ENCODE measurements at regions not wholly inside any gene's neighbourhood (a gene's known extent, or its start where the extent isn't known, plus 50 kb on each side); places are given as distances from the start of the nearest gene placed in this dataset.
A peak's percentile ranks its signal among the peaks of the same experiment; 100 is the strongest.

GRCh38 chr2:8281234-8281633 lies 400.6 kb upstream of the ID2 start:
- DNase-seq: no peak

GRCh38 chr2:8281950-8282857 lies 399.7 kb upstream of the ID2 start:
- no peak for DNase-seq

DNA sequence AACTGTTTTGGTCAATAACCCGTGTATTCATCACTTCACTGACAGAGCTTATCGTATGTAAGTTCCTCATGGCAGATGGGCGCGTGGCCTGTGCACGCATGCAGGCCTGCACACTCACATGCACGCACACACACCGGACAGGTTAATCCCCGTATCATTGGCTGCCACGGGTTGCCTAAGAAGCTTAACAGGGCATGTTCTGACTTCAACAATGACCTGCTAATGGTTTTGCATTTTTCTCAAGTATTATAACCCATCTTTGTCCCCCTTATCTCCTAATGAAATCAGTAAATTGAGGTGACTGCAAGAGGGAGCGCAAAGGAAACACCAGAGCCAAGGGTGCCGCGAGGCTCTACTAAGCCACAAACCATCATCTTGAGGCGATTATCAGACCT lies 399.0 kb upstream of the ID2 start:
- DNase-seq: no peak

- no peak for DNase-seq
Measured at GRCh38 chr2:8285081-8285480, 396.8 kb upstream of the ID2 start.

DNA sequence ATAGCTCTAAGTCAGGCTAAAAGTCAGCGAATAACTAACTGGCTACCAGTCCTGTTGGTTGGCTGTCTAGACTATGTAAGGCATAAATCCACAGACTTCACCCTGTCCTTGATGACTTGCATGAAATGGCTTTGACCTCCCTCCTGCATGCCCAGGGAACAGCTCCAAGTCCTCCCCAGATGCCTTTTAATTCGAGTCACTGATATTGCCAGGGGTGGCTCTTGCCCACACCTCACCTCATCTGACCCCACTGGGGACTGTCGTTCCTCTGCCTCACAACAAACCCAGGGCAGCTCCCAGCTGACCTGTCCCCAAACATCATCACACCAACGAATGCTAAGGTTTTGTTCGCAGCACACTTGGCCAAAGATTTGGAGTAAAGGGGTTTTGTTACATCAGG lies 396.0 kb upstream of the ID2 start:
- DNase-seq: no peak

DNA sequence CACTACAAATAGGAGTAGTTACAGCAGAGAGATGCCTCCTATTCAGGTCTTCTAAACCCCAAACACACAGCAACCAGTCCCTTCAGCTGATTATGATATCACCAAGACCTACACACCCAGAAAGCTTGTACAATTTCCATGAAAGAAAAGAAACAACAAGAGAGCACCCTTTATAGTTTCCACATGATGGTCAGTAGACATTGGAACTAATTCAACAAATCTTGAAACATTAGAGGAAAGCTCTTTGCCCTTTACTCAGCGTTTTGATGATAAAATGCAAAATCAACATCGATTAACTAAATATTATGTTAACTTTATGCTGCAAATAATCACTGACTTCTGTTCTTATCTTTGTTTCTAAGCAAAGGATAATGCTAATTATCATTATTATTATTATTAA lies 393.6 kb upstream of the ID2 start:
- no peak for DNase-seq

DNA sequence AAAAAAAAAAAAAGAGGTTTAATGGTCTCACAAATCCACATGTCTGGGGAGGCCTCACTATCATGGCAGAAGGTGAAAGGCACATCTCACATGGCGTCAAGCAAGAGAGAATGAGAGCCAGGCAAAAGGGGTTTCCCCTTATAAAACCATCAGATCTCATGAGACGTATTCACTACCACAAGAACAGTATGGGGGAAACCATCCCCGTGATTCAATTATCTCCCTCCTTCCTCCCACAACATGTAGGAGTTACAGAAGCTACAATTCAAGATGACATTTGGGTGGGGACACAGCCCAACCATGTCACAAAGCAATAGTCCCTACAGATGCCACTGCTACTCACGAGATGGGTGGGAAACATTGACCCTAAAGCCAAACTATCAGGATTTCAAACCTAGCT lies 392.7 kb upstream of the ID2 start:
- no peak for DNase-seq

GRCh38 chr2:8290771-8291352 lies 391.0 kb upstream of the ID2 start:
- DNase-seq: no peak

DNA sequence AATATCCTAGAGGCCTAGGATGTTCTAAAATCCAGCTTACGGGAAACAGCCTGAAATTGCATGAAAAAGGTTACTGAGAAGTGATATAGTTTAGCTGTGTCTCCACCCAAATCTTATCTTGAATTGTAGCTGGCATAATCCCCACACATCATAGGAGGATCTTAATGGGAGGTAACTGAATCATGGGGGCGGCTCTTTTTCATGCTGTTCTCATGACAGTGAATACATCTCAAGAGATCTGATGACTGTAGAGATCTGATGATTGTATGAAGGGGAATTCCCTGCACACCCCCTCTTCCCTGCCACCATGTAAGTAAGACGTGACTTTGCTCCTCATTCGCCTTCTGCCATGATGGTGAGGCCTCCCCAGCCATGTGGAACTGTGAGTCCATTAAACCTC lies 385.6 kb upstream of the ID2 start:
- DNase-seq: no peak

DNA sequence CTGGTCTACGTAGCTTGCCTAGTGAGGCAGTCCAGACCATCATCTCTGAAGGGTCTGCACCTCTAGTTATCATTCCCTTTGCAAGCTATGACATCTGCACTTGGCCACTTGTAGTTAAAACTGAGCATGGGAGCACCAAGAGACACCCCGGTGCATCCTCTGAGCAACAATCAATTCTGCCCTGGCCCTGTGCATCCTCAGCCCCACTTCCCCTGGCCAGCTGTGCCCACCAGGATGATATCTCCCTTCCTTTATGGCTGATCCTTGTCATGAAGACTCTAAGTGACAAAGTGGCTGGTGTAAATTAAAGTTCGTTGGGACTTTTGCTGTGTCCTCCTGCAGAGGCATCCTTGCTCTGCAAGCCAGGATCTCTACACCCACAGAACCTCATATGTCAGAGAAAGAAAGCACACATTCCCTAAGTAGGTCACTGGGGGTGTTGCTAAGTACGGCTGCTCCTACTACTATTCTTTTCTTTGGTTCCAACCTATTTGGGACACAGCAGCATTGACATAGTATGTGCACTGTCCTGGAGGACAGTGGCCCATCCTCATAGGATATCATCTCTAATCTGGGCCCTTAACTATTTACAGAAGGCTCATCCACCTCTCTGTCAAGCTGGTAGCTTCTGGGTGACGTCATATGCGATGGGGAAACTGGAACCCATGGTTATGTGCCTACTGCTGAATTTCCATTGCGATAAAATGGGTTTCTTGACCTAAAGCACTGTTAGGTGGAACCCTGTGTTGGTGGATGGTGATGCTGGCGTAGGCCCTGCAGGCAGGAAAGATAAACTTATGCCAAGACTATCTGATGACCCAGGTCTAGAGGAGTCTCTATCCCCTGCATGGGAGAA lies 384.3 kb upstream of the ID2 start:
- DNase-seq: no peak

DNA sequence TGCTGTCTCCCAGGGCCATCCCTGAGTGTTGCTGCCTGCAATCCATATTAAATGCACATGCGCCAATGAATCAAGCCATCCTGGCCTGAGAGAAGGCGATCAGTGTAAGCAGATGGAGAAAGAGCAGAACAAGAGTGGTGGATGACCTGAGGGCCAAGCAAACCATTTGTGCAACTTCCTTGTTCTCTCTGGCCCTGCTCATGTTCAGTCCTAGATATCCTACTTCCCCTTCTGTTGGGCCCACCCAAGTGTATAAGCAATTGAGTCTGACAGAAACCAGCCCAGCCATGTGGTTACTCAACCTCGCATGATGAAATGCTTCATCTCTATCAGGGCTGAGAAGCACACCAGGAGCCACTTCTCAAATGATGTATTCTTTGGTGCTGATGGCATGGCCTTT lies 383.1 kb upstream of the ID2 start:
- DNase-seq: peak; percentile 90

DNA sequence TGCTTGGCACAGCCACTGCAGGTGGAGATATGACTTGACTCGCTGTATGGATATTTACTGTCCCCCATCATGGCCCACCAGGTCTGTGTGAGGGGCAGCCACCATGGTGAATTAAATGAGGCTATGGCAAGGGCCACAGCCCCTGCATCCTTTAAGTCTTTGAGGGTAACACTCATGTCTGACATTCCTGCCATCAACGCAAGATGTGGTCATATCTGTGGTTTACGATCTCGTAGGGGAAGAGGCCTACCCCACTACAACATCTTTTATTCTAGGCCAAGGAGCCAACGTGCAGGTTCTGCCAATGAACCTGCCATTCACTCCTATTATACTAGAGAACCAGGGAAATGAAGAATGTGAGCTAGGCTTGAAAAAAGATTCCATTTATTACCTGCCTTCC lies 381.6 kb upstream of the ID2 start:
- no peak for DNase-seq

- no peak for DNase-seq
Measured at GRCh38 chr2:8300905-8301304, 381.0 kb upstream of the ID2 start.

GRCh38 chr2:8303322-8303832 lies 378.5 kb upstream of the ID2 start:
- DNase-seq: peak; percentile 47

DNA sequence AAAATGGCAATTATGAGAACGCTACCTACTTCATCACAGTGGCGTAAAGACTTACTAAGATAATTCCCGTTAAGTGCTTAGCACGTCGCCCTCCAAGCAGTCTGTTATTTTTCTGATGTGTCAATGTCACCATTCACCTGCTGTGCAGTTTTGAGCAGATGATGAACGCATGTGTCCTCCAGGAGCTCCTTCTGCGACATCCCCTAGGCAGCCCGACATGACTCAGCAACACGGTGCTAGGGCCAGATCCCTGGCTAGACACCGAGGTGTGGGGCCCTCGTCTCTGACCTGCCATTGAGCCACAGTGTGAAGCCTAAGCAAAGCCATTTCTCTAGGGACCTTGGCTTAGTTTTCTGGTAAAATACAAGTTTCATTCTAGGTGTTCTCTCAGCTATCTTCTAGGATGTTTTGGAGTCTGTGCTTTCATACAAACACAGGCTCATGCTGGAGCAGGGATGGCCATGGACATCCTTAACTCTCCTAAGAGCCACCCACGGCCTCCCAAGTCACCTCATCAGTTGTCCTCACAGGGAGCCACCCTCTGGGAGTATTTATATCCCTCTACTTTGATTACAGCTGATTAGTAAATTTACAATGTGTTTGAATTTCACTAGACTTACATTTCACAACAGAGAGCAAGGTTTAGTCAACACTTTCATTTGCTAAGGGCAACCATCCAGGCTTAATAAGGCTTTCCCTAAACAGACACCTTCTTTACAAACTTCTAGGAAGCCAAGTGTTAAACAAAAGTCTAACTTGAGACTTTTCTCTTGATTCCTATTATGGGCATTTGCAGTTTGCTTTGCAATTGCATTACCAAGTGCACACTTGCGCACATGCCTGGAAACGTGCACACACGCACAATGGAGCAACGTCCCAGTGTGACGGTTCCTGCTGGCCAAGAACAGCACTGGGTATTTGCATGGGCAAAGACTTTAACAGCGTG lies 376.8 kb upstream of the ID2 start:
- DNase-seq: no peak

DNA sequence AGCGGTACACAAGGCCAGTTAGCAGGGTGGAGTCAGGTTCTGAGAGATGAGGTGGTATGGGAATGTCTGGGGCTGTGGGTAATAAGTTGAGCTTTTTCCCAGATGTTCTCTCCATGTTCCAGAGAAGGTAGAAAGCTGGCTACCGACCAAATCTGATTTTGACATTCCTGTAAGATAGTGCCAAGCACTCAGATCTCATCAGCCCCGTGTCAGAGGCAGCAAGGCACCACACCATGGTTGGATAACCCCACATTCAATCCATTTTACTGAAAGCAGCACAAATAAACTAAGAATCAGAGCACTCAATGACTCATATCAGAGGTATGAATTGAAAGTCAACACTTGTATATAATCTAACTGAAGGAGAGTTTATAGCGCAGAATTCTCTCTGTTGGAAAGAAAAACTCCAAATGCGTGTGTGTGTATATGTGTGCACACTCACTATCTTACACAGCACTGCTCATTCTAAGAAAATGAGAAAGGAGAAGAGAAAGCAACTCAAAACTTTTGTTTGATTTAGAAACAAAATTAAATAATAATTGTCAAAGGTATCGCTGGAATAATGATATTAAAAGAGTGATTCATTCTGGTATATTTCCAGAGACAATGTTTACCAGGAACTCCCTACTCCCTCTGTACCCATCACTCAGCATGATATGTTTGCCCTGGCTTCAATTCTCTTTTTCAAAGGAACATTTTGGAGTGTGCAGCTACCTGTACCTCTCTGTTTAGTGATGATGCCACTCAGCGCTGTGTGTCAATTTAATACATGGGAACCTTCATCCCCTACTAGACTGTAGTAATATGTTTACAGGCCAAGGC lies 375.1 kb upstream of the ID2 start:
- no peak for DNase-seq

DNA sequence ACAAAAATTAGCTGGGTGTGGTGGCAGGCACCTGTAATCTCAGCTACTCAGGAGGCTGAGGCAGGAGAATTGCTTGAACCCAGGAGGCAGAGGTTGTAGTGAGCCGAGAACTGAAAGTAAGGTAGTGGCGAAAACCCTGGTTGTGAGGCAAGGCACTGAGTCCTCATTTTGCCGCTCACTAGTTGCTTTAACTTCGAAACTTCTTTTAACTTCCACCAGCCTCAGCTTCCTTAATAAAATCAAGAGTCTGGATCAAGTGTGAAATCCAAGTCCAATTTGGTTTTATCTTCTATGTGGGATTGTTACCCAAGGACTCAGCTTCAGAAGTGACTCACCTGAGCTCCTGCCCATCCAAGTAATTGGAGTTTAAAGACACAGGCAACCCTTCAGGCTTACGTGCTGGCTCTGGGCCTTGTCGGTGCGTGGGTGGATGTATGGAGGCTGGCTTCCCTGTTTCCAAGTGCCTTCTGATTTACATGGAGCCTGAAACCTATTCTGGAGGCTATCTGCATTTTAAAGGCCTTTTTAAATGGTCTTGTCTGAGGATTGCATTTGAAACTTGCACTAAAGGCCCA lies 374.2 kb upstream of the ID2 start:
- no peak for DNase-seq

GRCh38 chr2:8309131-8309530 lies 372.7 kb upstream of the ID2 start:
- no peak for DNase-seq

DNA sequence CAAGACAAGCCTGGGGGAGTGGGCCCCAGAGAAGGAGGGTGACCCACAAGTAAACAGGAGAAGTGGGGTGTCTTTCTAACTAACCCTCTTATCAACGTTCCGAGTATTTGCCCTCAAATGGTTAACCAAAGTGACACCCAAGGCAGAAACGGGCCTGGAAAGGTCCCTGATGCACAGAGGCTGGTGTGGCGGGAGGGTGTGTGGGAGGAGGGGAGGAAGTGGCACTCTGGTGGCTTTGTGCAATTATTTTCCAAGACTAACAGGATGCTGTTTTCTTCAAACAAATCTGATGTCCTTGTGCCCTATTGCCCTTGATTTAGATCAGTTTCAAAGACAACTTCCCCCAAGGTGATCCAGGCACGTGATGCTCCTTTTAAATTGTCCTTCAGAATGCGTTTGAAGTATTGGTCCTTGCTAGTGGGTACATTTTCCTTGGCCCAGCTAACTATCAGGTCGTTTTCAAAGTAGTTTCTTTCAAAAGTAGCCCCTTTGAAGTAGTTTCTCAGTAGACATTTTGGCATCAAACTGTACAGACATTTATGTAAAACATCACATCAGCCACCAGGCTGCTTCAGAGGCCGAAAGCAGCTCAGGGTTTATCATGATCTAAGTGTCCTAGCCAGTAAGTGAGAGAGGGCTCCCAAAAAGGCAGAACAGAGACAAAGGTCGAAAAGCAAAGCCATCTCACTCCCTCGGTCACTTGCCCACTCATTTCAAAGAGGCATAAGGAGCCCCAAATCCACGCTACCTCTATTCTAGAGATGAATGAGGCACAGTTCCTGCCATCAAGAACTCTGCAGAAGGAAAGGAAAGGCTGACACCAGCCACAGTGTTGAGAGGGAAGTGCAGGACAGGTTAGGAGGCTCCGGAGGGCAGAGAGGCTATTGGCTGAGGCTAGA lies 371.1 kb upstream of the ID2 start:
- DNase-seq: peak; percentile 20

GRCh38 chr2:8312221-8312620 lies 369.6 kb upstream of the ID2 start:
- DNase-seq: no peak
